A172 (cell line): ENCODE measurements at regions not wholly inside any gene's neighbourhood (a gene's known extent, or its start where the extent isn't known, plus 50 kb on each side); places are given as distances from the start of the nearest gene placed in this dataset.

ENCODE experiments used
- DNase-seq: peaks from one replicate; pipeline ENCODE4 v3.0.0-alpha.2; 2015; ENCODE audit warnings: low spot score

DNA sequence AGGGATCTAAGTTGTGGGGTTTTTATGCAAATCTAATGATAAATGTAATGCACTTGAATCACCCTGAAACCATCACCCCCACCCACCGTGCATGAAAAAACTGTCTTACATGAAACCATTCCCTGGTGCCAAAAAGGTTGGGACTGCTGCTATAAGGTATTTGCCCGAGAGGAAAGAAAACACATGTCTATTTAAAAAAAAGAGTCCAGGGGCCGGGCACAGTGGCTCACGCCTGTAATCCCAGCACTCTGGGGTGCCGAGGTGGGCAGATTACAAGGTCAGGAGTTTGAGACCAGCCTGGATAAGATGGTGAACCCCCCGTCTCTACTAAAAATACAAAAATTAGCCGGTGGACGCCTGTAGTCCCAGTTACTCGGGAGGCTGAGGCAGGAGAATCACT is 1372.8 kb upstream of the CDH2 start:
- DNase-seq: no peak

- no peak for DNase-seq
Measured at GRCh38 chr18:29547626-29548025, 1370.7 kb upstream of the CDH2 start.

- DNase-seq: no peak
Measured at GRCh38 chr18:29540548-29540947, 1363.6 kb upstream of the CDH2 start.

GRCh38 chr18:29531746-29532145 is 1354.8 kb upstream of the CDH2 start:
- DNase-seq: no peak

DNA sequence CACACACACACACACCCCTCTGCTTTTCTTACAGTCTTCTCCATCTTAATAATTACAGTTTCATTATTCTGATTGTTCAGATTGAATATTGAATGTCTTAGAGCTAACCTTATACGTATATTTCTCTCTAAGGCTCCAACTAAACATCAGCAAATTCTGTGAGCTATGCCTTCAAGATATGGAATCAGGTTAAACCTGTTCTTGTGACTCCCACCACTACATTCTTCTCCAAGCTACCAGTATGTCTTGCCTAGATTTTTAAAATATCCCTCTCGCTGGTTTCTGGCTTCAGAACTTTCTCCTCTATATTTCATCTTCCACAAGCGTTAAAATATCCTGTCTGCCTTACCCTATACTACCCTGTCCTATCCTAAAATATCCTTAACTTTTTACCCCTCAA is 1346.4 kb upstream of the CDH2 start:
- no peak for DNase-seq

- no peak for DNase-seq
Measured at GRCh38 chr18:29512761-29513160, 1335.8 kb upstream of the CDH2 start.

GRCh38 chr18:29512203-29512602 is 1335.3 kb upstream of the CDH2 start:
- DNase-seq: no peak

GRCh38 chr18:29501952-29502351 is 1325.0 kb upstream of the CDH2 start:
- peak; percentile 81 for DNase-seq

DNA sequence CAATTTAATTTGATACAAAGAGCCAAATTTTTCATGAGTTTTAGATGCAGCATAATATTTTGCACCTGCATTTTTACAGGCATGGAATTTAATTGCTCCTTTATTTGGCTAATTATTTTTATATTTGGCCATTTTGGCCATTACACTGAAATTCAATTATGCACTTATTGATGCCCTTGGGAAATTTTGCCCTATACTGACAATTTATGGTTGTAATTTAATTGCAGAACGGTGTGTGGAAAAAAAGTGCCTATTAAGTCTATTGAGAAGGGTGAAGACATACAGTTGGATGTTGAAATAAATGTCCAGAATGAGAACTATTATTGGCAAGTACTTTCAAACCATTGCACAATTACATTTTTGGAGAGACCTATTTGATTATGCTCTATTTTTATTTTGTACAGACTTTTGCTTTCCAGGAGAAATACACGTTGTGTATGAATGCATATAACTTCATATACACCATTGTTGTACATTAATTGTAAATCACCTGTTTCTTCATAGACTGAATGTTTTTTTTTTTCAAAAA is 1319.3 kb upstream of the CDH2 start:
- no peak for DNase-seq

DNA sequence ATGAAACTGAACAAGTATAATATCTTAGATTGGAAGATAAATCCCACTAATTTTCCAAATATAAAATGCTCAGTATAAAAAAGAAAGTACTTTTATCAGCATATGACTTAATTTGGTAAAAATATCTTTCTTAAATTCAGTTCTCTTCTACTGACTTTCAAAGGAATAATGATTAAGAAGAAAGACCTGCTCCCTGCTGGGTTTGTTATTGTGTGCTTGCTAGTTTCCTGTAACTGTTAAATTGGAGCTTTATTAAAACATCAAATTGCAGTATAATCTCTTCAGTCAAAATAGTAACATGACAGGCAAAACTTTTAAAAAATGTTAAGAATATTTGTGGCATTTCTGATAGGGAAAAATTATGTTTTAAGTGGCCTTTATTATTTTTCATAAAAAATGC is 1317.4 kb upstream of the CDH2 start:
- DNase-seq: peak; percentile 6

- DNase-seq: no peak
Measured at GRCh38 chr18:29491907-29492306, 1315.0 kb upstream of the CDH2 start.

DNA sequence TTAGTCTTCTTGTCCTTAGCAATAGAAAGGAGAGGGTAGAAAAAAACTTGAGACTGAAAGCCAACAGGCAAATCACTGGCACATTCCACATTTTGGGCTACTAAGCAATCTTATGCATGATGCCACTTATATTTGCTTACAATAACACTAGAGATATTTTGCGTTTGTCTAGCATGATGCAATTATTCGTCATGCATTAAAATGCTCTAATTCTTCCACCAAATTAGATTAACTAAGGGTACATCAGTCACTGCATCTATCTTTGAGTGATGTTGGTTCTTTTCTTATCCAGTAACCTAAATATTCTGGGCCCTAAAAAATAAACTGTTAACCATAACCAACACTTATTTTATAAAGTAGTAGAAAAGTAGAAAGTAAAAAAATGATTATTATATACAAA is 1311.7 kb upstream of the CDH2 start:
- DNase-seq: no peak

GRCh38 chr18:29465526-29465925 is 1288.6 kb upstream of the CDH2 start:
- DNase-seq: no peak

GRCh38 chr18:29459972-29460371 is 1283.0 kb upstream of the CDH2 start:
- no peak for DNase-seq

GRCh38 chr18:29457316-29457889 is 1280.5 kb upstream of the CDH2 start:
- DNase-seq: no peak

DNA sequence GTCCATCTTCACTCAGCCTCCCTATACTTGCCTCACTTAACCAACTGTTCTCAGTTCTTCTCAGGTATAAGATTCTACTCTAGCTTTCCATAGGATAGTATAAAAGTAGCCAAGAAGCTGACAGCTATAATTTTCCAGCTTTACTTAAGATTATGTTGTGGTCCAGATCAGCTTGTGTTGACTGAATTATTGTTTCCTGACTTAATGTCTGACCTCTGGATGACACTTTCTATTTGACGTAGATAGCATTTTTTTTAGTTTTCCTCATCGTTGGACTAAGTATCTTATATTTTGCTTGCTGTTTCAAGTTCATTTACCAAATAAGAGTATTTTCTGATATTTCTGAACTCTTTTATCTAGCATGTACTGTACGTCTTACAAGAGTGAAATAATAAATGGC is 1272.5 kb upstream of the CDH2 start:
- DNase-seq: peak; percentile 40

DNA sequence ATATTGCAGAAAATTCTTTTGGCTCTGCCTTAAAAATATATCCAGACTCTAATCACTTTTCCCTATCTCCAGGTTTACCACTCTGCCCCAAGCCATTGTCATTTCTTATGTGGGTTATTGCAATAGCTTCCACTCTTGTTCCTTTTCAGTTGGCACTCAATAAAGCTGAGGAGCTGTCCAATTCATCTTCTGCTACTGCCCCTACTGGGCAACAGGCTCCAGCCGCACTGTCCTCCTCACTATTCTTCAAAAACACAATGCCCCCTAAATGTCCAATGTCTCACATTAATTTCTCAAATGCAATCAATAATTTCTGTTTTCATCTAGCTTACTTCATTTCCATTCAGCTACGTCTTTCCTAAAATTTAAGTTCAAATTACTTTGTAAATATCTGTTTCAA is 1262.5 kb upstream of the CDH2 start:
- no peak for DNase-seq

- no peak for DNase-seq
Measured at GRCh38 chr18:29436459-29436858, 1259.5 kb upstream of the CDH2 start.

- peak; percentile 6 for DNase-seq
Measured at GRCh38 chr18:29434650-29435049, 1257.7 kb upstream of the CDH2 start.

GRCh38 chr18:29430416-29430815 is 1253.5 kb upstream of the CDH2 start:
- peak; percentile 11 for DNase-seq

DNA sequence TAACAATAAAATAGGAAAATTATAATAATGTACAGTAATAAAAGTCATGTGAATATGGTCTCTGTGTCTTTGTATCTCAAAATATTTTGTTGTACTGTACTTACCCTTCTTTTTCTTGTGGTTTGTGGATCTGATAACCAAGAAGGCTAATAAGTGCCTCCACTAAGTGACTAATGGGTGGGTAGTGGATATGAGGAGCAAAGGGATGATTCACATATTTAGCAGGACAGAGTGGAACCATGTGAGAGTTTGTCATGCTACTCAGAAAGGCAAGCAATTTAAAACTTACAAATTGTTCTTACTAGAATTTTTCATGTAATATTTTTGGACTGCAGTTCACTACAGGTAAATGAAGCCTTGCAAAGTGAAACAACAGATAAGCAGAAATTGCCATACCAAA is 1241.2 kb upstream of the CDH2 start:
- peak; percentile 64 for DNase-seq

DNA sequence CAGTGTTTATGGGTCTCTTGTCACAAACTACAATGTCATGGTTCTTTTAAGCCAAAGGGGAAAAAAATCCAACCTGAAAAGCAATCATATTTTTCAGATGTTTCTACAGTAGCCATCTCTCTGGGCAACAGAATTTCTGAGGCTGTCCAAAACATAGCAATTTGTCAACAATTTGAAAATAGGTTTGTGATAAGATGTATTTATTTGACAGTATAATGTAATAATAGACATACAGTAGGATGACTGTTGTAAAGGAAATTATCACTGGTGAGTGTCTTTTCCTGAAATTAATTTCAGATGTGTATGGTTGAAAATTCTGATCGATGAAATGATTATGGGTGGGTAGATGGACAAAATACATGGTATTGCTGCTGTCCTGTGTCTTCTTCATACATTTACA is 1230.1 kb upstream of the CDH2 start:
- DNase-seq: no peak

GRCh38 chr18:29397536-29397935 is 1220.6 kb upstream of the CDH2 start:
- DNase-seq: no peak
